B cell (primary cell): ENCODE measurements at regions not wholly inside any gene's neighbourhood (a gene's known extent, or its start where the extent isn't known, plus 50 kb on each side); places are given as distances from the start of the nearest gene placed in this dataset.

Source experiments
- CTCF ChIP-seq: fragments of 200-600 bp; IDR thresholded peaks from one replicate; pipeline ENCODE4 v1.8.0; 2022; ENCODE audit warnings: antibody characterized with exemption, mild to moderate bottlenecking
- EZH2 ChIP-seq: IDR thresholded peaks from 2 replicates; pipeline ENCODE4 v1.6.1; 2012; ENCODE audit warnings: borderline replicate concordance, low read depth, mild to moderate bottlenecking, moderate library complexity, low read length; ENCODE audit not compliant: insufficient read depth, poor library complexity, severe bottlenecking

GRCh38 chr6:164855281-164855680 lies 454.1 kb downstream of the C6orf118 start:
- TF ChIP-seq CTCF (no peak), EZH2 (no peak)
